Peyer's patch (tissue), 4 donors: ENCODE measurements at regions not wholly inside any gene's neighbourhood (a gene's known extent, or its start where the extent isn't known, plus 50 kb on each side); places are given as distances from the start of the nearest gene placed in this dataset.
"Not testable (repeated sequence)": the region's sequence is repeated elsewhere in the genome, so short reads cannot be mapped to it uniquely, and the experiment has no call there.

Experiments
- DNase-seq, 3 donors: peaks; one replicate each; pipeline ENCODE4 v3.0.0-alpha.2; 2017 to 2019
- H3K27ac ChIP-seq, 4 donors: fragments of 200-600 bp; sonication (generic); one replicate each; pipeline ENCODE4 v1.5.1; 2016 to 2019
- H3K27me3 ChIP-seq, 2 donors: fragments of 200-600 bp; sonication (generic); one replicate each; pipeline ENCODE4 v1.5.1; 2019
- H3K36me3 ChIP-seq, 3 donors: fragments of 200-600 bp; sonication (generic); one replicate each; pipeline ENCODE4 v1.5.1; 2016 to 2019
- H3K4me1 ChIP-seq, 4 donors: fragments of 200-600 bp; sonication (generic); one replicate each; pipeline ENCODE4 v1.5.1; 2016 to 2019
- H3K4me3 ChIP-seq, 4 donors: fragments of 200-600 bp; sonication (generic); 1 replicate in 3 of 4; 2 replicates in 1 of 4; pipeline ENCODE4 v1.5.1; 2016 to 2019; ENCODE audit warnings: mild to moderate bottlenecking in 1 of 4
- H3K9me3 ChIP-seq, 4 donors: fragments of 200-600 bp; sonication (generic); one replicate each; pipeline ENCODE4 v1.5.1; 2016 to 2019; ENCODE audit warnings: mild to moderate bottlenecking in 1 of 4
- POLR2A ChIP-seq, 2 donors: fragments of 450-650 bp; IDR thresholded peaks; one replicate each; pipeline ENCODE4 v1.5.1; 2017; ENCODE audit warnings: antibody characterized with exemption in 2 of 2, mild to moderate bottlenecking in 2 of 2, moderate library complexity in 2 of 2
- TF ChIP-seq, protein P1 (sequence below), 6 experiments: fragments of 450-650 bp in 4 of 6; fragments of 200-600 bp in 2 of 6; sonication (generic) in 1 of 6; IDR thresholded peaks; one replicate each; pipeline ENCODE4 v1.5.1; 2017 to 2019; ENCODE audit warnings: antibody characterized with exemption in 6 of 6, mild to moderate bottlenecking in 3 of 6, moderate library complexity in 1 of 6

- DNase-seq = no peak
- no peak overlapping the region for H3K4me3 ChIP-seq
Measured at GRCh38 chrX:42290608-42291007, 367.3 kb upstream of the CASK start.

GRCh38 chrX:42289492-42290385, 366.4 kb upstream of the CASK start:
- Histone ChIP-seq H3K36me3 (no peaks in the 10 kb centered on the region), H3K9me3 (no peaks in the 10 kb centered on the region), H3K4me3 (no peak overlapping the region), H3K4me1 (no peaks in the 10 kb centered on the region), H3K27ac (no peak overlapping the region), H3K27me3 (no peaks in the 10 kb centered on the region)
- TF ChIP-seq, protein P1, sequence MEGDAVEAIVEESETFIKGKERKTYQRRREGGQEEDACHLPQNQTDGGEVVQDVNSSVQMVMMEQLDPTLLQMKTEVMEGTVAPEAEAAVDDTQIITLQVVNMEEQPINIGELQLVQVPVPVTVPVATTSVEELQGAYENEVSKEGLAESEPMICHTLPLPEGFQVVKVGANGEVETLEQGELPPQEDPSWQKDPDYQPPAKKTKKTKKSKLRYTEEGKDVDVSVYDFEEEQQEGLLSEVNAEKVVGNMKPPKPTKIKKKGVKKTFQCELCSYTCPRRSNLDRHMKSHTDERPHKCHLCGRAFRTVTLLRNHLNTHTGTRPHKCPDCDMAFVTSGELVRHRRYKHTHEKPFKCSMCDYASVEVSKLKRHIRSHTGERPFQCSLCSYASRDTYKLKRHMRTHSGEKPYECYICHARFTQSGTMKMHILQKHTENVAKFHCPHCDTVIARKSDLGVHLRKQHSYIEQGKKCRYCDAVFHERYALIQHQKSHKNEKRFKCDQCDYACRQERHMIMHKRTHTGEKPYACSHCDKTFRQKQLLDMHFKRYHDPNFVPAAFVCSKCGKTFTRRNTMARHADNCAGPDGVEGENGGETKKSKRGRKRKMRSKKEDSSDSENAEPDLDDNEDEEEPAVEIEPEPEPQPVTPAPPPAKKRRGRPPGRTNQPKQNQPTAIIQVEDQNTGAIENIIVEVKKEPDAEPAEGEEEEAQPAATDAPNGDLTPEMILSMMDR (IDR thresholded peaks at IDR 0.05) = no peak
- no peak for TF ChIP-seq POLR2A (IDR thresholded peaks at IDR 0.05)
- no peak for DNase-seq

More at GRCh38 chrX:42290608-42291007, 367.3 kb upstream of the CASK start:
- TF ChIP-seq, protein P1 (IDR thresholded peaks at IDR 0.05) = peak in 4 of 6 experiments; percentile 13 to 25 (median 22)
- no peak for TF ChIP-seq POLR2A (IDR thresholded peaks at IDR 0.05)
- Histone ChIP-seq H3K27me3 (no peaks in the 10 kb centered on the region), H3K36me3 (no peaks in the 10 kb centered on the region), H3K4me1 (no peaks in the 10 kb centered on the region), H3K27ac (no peak overlapping the region), H3K9me3 (no peaks in the 10 kb centered on the region)

DNA sequence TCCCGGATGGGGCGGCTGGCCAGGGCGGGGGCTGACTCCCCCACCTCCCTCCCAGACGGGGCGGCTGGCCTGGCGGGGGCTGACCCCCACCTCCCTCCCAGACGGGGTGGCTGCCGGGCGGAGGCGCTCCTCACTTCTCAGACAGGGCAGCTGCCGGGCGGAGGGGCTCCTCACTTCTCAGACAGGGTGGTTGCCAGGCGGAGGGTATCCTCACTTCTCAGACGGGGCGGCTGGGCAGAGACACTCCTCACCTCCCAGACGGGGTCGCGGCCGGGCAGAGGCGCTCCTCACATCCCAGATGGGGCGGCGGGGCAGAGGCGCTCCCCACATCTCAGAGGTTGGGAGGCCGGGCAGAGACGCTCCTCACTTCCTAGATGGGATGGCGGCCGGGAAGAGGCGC, 362.3 kb upstream of the CASK start:
- H3K27me3 ChIP-seq, H3K36me3 ChIP-seq, DNase-seq, H3K9me3 ChIP-seq, H3K27ac ChIP-seq, H3K4me3 ChIP-seq, H3K4me1 ChIP-seq: not testable (repeated sequence)

- TF ChIP-seq, protein P1 (IDR thresholded peaks at IDR 0.05) = no peak
- no peak for TF ChIP-seq POLR2A (IDR thresholded peaks at IDR 0.05)
- H3K9me3 ChIP-seq = no peaks in the 10 kb centered on the region
Measured at GRCh38 chrX:42276982-42277690, 353.8 kb upstream of the CASK start.

GRCh38 chrX:42274151-42274550, 350.8 kb upstream of the CASK start:
- no peaks in the 10 kb centered on the region for H3K27me3 ChIP-seq
- no peaks in the 10 kb centered on the region for H3K4me1 ChIP-seq
- no peak overlapping the region for H3K4me3 ChIP-seq
- no peak for DNase-seq
- no peaks in the 10 kb centered on the region for H3K9me3 ChIP-seq
- no peak overlapping the region for H3K27ac ChIP-seq
- TF ChIP-seq POLR2A (IDR thresholded peaks at IDR 0.05) = no peak
- TF ChIP-seq, protein P1 (IDR thresholded peaks at IDR 0.05) = no peak
- no peaks in the 10 kb centered on the region for H3K36me3 ChIP-seq

More at GRCh38 chrX:42276982-42277690, 353.8 kb upstream of the CASK start:
- no peaks in the 10 kb centered on the region for H3K27me3 ChIP-seq
- H3K4me3 ChIP-seq = no peak overlapping the region
- no peaks in the 10 kb centered on the region for H3K4me1 ChIP-seq
- no peak for DNase-seq
- no peak overlapping the region for H3K27ac ChIP-seq
- no peaks in the 10 kb centered on the region for H3K36me3 ChIP-seq

- Histone ChIP-seq H3K27me3 (no peaks in the 10 kb centered on the region), H3K27ac (no peak overlapping the region), H3K4me3 (no peak overlapping the region), H3K4me1 (no peaks in the 10 kb centered on the region), H3K36me3 (no peaks in the 10 kb centered on the region), H3K9me3 (no peaks in the 10 kb centered on the region)
- DNase-seq = no peak
- TF ChIP-seq, protein P1 (IDR thresholded peaks at IDR 0.05) = no peak
- no peak for TF ChIP-seq POLR2A (IDR thresholded peaks at IDR 0.05)
Measured at GRCh38 chrX:42273387-42273786, 350.0 kb upstream of the CASK start.
